ENCODE measurements at regions not wholly inside any gene's neighbourhood (a gene's known extent, or its start where the extent isn't known, plus 50 kb on each side); places are given as distances from the start of the nearest gene placed in this dataset.
A peak's percentile ranks its signal among the peaks of the same experiment; 100 is the strongest.

- DNase-seq (ENCODE audit: low read depth): no peak
- no peaks in the 10 kb centered on the region for H3K36me3 ChIP-seq (ENCODE audit: control insufficient read depth, insufficient read depth, low read length)
- ChIA-PET POLR2A (interaction anchor here (0.8 kb wide), 1 partner anchor 28 kb away, joined by 3 read pairs; no protein-coding TSS in a partner anchor), CTCF (interaction anchor here (1.1 to 1.6 kb wide), 2 partner anchors 8 to 9 kb away, joined by 3 read pairs; no protein-coding TSS in a partner anchor)
- H3K4me3 ChIP-seq (ENCODE audit: low read depth, low read length): no peak overlapping the region
- TF ChIP-seq CTCF (IDR thresholded peaks at IDR 0.05; ENCODE audit: insufficient read depth, low read depth, low read length): no peak
- H3K27me3 ChIP-seq (ENCODE audit: control insufficient read depth, insufficient read depth, low read length): no peaks in the 10 kb centered on the region
Observed at GRCh38 chr2:19739256-19739655, 162.5 kb downstream of the TTC32 start.

DNA sequence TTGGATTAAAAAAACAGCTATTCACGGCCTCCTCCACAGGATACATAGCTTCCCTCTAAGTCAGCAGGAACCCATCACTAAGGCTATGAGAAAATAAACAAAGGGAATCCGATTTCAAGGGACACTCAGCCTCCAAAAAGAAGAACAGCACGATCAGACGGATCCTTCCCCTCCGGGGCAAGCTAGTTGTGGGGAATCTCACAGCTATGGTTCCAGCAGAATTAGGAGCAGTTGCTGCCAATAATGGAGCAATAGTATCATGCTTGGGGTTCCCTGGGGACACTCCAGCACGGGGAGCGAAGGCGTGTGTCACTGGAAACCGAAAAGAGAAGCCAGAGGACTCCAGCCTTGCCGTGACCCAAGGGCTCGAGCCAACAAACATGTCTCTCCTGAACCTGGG lies 163.1 kb downstream of the TTC32 start:
- Histone ChIP-seq H3K4me3 (ENCODE audit: low read depth, low read length) (no peak overlapping the region), H3K27me3 (ENCODE audit: control insufficient read depth, insufficient read depth, low read length) (no peaks in the 10 kb centered on the region), H3K36me3 (ENCODE audit: control insufficient read depth, insufficient read depth, low read length) (no peaks in the 10 kb centered on the region)
- ChIA-PET POLR2A (interaction anchor here (0.8 kb wide), 1 partner anchor 27 kb away, joined by 3 read pairs; no protein-coding TSS in a partner anchor), CTCF (interaction anchor here (1.2 to 1.6 kb wide), 2 partner anchors 8 to 9 kb away, joined by 3 to 4 read pairs; no protein-coding TSS in a partner anchor)
- TF ChIP-seq CTCF (IDR thresholded peaks at IDR 0.05; ENCODE audit: insufficient read depth, low read depth, low read length): no peak
- peak; percentile 80 for DNase-seq (ENCODE audit: low read depth)

GRCh38 chr2:19736191-19736831 lies 165.5 kb downstream of the TTC32 start:
- CTCF ChIA-PET: interaction anchor here (0.9 kb wide), 1 partner anchor 30 kb away, joined by 3 read pairs; no protein-coding TSS in a partner anchor
- POLR2A ChIA-PET: no interaction called here
- Histone ChIP-seq H3K36me3 (ENCODE audit: control insufficient read depth, insufficient read depth, low read length) (no peaks in the 10 kb centered on the region), H3K27me3 (ENCODE audit: control insufficient read depth, insufficient read depth, low read length) (no peaks in the 10 kb centered on the region), H3K4me3 (ENCODE audit: low read depth, low read length) (no peak overlapping the region)
- no peak for DNase-seq (ENCODE audit: low read depth)
- no peak for TF ChIP-seq CTCF (IDR thresholded peaks at IDR 0.05; ENCODE audit: insufficient read depth, low read depth, low read length)

GRCh38 chr2:19733951-19734425 lies 167.8 kb downstream of the TTC32 start:
- no peak for TF ChIP-seq CTCF (IDR thresholded peaks at IDR 0.05; ENCODE audit: insufficient read depth, low read depth, low read length)
- Histone ChIP-seq H3K36me3 (ENCODE audit: control insufficient read depth, insufficient read depth, low read length) (no peaks in the 10 kb centered on the region), H3K4me3 (ENCODE audit: low read depth, low read length) (no peak overlapping the region), H3K27me3 (ENCODE audit: control insufficient read depth, insufficient read depth, low read length) (no peaks in the 10 kb centered on the region)
- peak; percentile 56 for DNase-seq (ENCODE audit: low read depth)
- ChIA-PET CTCF (interaction anchor here (0.7 to 2.4 kb wide), 5 partner anchors 9 to 1214 kb away, joined by 3 to 6 read pairs (median 3); no protein-coding TSS in a partner anchor), POLR2A (no interaction called here)

- no peak for TF ChIP-seq CTCF (IDR thresholded peaks at IDR 0.05; ENCODE audit: insufficient read depth, low read depth, low read length)
- Histone ChIP-seq H3K36me3 (ENCODE audit: control insufficient read depth, insufficient read depth, low read length) (no peaks in the 10 kb centered on the region), H3K4me3 (ENCODE audit: low read depth, low read length) (no peak overlapping the region), H3K27me3 (ENCODE audit: control insufficient read depth, insufficient read depth, low read length) (no peaks in the 10 kb centered on the region)
- DNase-seq (ENCODE audit: low read depth): no peak
- ChIA-PET POLR2A (no interaction called here), CTCF (interaction anchor here (0.7 to 2.4 kb wide), 5 partner anchors 8 to 1213 kb away, joined by 3 to 6 read pairs (median 3); no protein-coding TSS in a partner anchor)
Observed at GRCh38 chr2:19733390-19733789, 168.4 kb downstream of the TTC32 start.
